T-helper 17 cell (primary cell): ENCODE measurements at regions not wholly inside any gene's neighbourhood (a gene's known extent, or its start where the extent isn't known, plus 50 kb on each side); places are given as distances from the start of the nearest gene placed in this dataset.
"Not testable (repeated sequence)": the region's sequence is repeated elsewhere in the genome, so short reads cannot be mapped to it uniquely, and the experiment has no call there.

Source experiments
- ATAC-seq: fragments of 150-1000 bp; cut with Tn5 transposase; 2 replicates; pipeline ENCODE4 v1.10.0; 2021; ENCODE audit warnings: mild to moderate bottlenecking, moderate library complexity
- DNase-seq, 3 donors: peaks; one replicate each; pipeline versions ENCODE4 v3.0.0 to v3.0.0-alpha.2; 2020 to 2021
- H3K9me3 ChIP-seq: one replicate; pipeline ENCODE4 v1.7.0; 2013; ENCODE audit warnings: low read length, mild to moderate bottlenecking; ENCODE audit not compliant: control insufficient read depth, poor library complexity, severe bottlenecking
- H3K27ac Mint-ChIP-seq: one replicate; pipeline ENCODE4 v1.8.0; 2022; ENCODE audit warnings: mild to moderate bottlenecking, moderate library complexity, mixed read lengths
- H3K27me3 Mint-ChIP-seq: one replicate; pipeline ENCODE4 v1.8.0; 2022; ENCODE audit warnings: mixed read lengths
- H3K36me3 Mint-ChIP-seq: one replicate; pipeline ENCODE4 v1.8.0; 2022; ENCODE audit warnings: low read depth, mixed read lengths
- H3K4me1 Mint-ChIP-seq: one replicate; pipeline ENCODE4 v1.8.0; 2022; ENCODE audit warnings: mild to moderate bottlenecking, mixed read lengths
- H3K4me3 Mint-ChIP-seq: one replicate; pipeline ENCODE4 v1.8.0; 2022; ENCODE audit warnings: mild to moderate bottlenecking, moderate library complexity, mixed read lengths

DNA sequence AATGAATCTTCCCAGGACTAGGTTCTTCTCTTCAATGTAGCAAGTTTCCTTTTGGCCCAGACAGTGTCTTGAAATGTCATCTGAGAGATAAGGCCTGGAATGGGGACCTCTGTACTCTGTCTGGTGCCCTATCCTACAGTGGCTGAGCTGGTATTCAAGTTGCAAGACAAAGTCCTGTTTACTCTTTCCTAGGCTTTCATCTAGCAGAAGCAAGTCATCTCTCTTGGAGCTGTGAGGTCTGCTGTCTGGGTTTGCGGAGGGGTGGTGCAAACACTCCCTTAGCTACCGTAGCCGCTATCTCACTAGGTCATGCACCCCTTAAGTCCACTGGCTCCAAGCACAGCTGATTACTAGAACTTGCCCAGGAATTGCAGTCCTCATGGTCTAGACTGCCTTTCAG, 149.7 kb upstream of the SLC16A7 start:
- H3K9me3 ChIP-seq = no peaks in the 10 kb centered on the region
- no peaks in the 10 kb centered on the region for H3K27me3 Mint-ChIP-seq
- H3K4me1 Mint-ChIP-seq = peaks cover 7% of the 10 kb centered on the region
- H3K36me3 Mint-ChIP-seq = peaks cover 4% of the 10 kb centered on the region
- DNase-seq (no peak), ATAC-seq (no peak)
- H3K4me3 Mint-ChIP-seq = no peak overlapping the region
- H3K27ac Mint-ChIP-seq = no peak overlapping the region

DNA sequence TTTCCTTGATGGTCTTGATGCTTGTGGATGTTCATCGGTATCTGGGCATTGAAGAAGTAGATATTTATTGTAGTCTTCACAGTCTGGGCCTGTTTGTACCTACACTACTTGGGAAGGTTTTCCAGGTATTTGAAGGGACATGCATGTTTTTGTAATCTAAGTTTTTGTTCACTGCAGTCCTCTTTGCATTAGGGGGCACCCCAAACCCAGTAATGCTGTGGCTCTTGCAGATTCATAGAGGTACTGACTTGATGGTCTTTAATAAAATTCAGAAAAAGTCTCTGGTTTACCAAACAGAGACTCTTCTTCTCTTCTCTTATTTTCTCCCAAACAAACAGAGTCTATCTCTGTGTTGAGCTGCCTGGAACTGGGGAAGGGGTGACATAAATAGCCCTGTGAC, 150.9 kb upstream of the SLC16A7 start:
- ATAC-seq (no peak), DNase-seq (no peak)
- no peak overlapping the region for H3K4me3 Mint-ChIP-seq
- H3K27me3 Mint-ChIP-seq = no peaks in the 10 kb centered on the region
- no peaks in the 10 kb centered on the region for H3K9me3 ChIP-seq
- no peak overlapping the region for H3K27ac Mint-ChIP-seq
- peaks cover 4% of the 10 kb centered on the region for H3K36me3 Mint-ChIP-seq
- H3K4me1 Mint-ChIP-seq = peaks cover 7% of the 10 kb centered on the region

DNA sequence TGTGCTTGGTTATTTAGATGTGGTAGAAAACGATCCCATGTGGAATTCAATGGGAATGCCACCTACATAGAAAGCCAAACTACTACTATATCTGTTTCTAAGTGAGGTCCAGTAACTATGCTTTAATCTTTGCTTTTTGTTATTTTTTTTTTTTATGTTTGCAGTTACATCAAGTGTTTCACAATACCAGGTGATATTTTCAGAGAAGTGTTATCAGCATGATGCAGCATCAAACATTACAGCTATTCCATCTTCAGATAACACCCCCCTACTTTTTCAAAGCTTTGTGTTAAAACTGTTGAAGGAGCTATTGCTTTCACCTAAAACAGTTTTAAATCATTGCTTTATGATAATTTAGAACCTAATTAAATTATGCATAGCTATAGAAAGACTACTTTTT, 163.8 kb upstream of the SLC16A7 start:
- Mint-ChIP-seq H3K27ac (no peak overlapping the region), H3K36me3 (no peaks in the 10 kb centered on the region), H3K27me3 (peaks cover 11% of the 10 kb centered on the region), H3K4me3 (no peak overlapping the region), H3K4me1 (no peaks in the 10 kb centered on the region)
- no peak for ATAC-seq
- no peak for DNase-seq
- H3K9me3 ChIP-seq = no peaks in the 10 kb centered on the region

DNA sequence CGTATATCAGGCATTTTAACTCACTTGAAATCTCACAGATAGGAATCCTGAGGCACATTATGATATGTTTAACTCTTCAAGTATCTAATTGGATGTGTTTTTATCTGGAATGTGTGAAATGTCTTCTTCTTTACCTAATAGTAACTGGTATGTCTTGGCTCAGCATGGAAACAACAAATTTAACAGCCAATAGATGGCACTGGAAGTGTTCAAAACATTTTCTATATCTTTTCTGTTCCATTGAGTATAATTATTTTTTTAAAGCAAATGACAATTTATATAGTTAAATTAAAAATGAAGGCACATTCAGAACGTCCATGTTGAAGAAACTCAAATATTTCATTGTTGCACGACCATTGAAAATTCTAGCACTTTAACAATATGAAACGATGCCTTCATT, 164.6 kb upstream of the SLC16A7 start:
- no peaks in the 10 kb centered on the region for H3K4me1 Mint-ChIP-seq
- ATAC-seq (no peak), DNase-seq (no peak)
- peaks cover 11% of the 10 kb centered on the region for H3K27me3 Mint-ChIP-seq
- H3K4me3 Mint-ChIP-seq = no peak overlapping the region
- H3K36me3 Mint-ChIP-seq = no peaks in the 10 kb centered on the region
- H3K27ac Mint-ChIP-seq = no peak overlapping the region
- no peaks in the 10 kb centered on the region for H3K9me3 ChIP-seq

DNA sequence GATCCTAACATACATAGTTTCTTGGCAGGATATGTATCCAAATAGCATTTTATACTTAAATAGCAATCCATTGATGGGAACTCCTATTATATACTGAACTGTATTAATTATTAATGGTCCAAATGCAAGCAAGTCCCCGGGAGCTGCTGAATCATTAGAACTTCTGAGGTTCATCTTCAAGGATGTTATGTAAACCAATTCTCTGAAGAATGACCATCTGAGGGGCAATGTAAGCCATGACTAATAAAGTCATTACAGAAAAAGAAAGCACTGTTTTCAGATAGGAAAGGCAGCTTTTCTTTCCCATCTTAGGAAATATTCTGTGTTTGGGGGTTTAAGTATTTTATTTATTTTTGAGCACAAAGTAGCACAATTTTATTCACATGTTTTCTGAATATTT, 166.1 kb upstream of the SLC16A7 start:
- Mint-ChIP-seq H3K27ac (no peak overlapping the region), H3K27me3 (peaks cover 11% of the 10 kb centered on the region), H3K4me1 (no peaks in the 10 kb centered on the region), H3K36me3 (no peaks in the 10 kb centered on the region), H3K4me3 (no peak overlapping the region)
- DNase-seq (no peak), ATAC-seq (no peak)
- no peaks in the 10 kb centered on the region for H3K9me3 ChIP-seq

DNA sequence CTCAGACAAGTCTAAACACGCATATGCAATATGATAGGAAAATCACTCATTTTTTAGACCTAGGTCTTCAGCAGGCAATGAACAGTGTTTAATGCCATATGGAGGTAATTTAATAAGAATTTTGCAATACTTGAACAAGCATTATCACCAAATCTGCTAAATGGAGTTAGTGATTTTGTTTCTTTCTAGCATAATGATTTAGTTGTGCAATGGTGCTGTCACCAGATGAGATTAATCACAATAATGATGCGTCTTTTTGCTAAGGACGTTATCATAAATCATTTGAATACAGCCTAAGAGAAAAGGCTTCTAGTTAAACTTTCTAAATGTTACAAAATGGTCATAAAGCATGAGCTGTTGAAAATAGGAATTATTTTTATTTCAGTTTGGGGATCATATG, 170.0 kb upstream of the SLC16A7 start:
- DNase-seq (no peak), ATAC-seq (no peak)
- H3K27ac Mint-ChIP-seq = no peak overlapping the region
- no peaks in the 10 kb centered on the region for H3K4me1 Mint-ChIP-seq
- H3K9me3 ChIP-seq = no peaks in the 10 kb centered on the region
- H3K4me3 Mint-ChIP-seq = no peak overlapping the region
- H3K36me3 Mint-ChIP-seq = peaks cover 2% of the 10 kb centered on the region
- peaks cover 15% of the 10 kb centered on the region for H3K27me3 Mint-ChIP-seq

DNA sequence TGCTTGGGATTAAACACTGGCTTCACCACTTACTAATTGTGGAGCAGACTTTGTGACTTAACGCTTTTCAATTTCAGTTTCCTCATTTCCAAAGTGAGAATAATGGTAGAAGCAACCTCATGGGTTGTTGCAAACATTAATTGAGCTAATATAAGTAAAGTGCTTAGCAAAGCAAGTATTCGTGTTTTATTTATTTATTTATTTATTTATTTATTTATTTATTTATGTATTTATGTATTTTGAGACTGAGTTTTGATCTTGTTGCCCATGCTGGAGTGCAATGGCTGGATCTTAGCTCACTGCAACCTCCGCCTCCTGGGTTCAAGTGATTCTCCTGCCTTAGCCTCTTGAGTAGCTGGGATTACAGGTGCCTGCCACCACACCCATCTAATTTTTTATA, 171.2 kb upstream of the SLC16A7 start:
- DNase-seq, ATAC-seq, H3K4me1 Mint-ChIP-seq, H3K9me3 ChIP-seq, H3K36me3 Mint-ChIP-seq, H3K4me3 Mint-ChIP-seq, H3K27ac Mint-ChIP-seq: not testable (repeated sequence)
- H3K27me3 Mint-ChIP-seq = peaks cover 22% of the 10 kb centered on the region

DNA sequence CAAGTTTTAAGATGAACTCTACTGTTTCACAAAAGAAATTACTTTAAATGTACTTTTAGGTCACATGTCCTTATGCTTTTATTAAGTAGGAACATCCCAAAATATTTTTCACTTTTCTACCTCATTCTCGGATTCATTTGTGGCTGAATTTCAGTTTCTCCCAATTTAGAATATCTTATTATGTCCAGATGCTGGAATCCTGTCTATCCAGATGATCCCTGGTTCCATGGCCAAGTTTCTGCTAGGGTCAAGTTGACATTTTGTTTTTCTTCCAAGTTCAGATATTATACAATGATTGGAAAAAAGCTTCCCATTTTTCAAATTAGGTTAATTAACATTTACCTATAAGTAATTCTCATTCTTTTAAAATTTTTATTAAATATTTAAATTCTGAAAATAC, 181.8 kb upstream of the SLC16A7 start:
- no peaks in the 10 kb centered on the region for H3K9me3 ChIP-seq
- Mint-ChIP-seq H3K27me3 (peaks cover 20% of the 10 kb centered on the region), H3K36me3 (no peaks in the 10 kb centered on the region), H3K27ac (no peak overlapping the region), H3K4me3 (no peak overlapping the region), H3K4me1 (peaks cover 7% of the 10 kb centered on the region)
- ATAC-seq (no peak), DNase-seq (no peak)

DNA sequence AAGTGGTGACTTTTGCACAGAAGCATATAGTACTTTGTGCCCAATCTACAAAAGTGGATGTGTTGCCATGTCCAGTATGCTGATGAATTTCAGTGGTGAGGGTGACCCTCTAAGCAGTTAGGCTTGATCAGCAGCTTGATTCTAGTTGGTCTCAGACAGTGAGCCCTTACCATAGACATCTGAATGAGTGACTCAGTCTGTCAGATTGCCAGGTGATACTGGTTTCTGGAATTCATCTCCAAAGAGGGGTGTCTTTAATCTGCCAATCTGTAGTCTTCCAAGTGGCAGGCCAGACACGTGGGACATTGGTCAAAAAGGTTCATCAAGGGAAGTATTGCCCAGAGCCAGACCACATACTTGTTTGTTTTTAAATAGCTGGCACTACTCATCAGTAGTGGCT, 187.4 kb upstream of the SLC16A7 start:
- ATAC-seq (no peak), DNase-seq (no peak)
- H3K27ac Mint-ChIP-seq = no peak overlapping the region
- peaks cover 5% of the 10 kb centered on the region for H3K4me1 Mint-ChIP-seq
- H3K9me3 ChIP-seq = no peaks in the 10 kb centered on the region
- H3K4me3 Mint-ChIP-seq = no peak overlapping the region
- peaks cover 24% of the 10 kb centered on the region for H3K27me3 Mint-ChIP-seq
- no peaks in the 10 kb centered on the region for H3K36me3 Mint-ChIP-seq

DNA sequence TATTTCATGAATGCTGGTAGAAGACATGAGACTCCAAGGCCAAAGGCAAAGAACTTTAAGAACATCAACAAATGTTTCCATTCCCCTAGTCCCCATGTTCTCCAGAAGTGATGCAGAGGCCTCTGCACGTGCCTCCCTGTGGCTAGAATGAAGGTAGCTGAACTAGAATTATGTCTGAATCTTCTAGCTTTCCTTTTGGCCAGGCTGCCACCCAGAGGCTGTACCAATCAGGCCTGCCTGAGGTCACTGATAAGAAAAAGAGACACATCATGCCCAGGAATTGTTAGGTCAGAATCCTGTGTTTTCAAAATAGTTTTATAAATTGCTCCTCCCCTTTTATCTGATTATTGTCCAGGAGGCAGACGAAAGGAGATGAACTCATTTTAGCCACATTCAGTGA, 188.0 kb upstream of the SLC16A7 start:
- no peaks in the 10 kb centered on the region for H3K9me3 ChIP-seq
- H3K36me3 Mint-ChIP-seq = no peaks in the 10 kb centered on the region
- no peak overlapping the region for H3K4me3 Mint-ChIP-seq
- H3K27me3 Mint-ChIP-seq = peaks cover 24% of the 10 kb centered on the region
- DNase-seq (no peak), ATAC-seq (no peak)
- peaks cover 5% of the 10 kb centered on the region for H3K4me1 Mint-ChIP-seq
- no peak overlapping the region for H3K27ac Mint-ChIP-seq

DNA sequence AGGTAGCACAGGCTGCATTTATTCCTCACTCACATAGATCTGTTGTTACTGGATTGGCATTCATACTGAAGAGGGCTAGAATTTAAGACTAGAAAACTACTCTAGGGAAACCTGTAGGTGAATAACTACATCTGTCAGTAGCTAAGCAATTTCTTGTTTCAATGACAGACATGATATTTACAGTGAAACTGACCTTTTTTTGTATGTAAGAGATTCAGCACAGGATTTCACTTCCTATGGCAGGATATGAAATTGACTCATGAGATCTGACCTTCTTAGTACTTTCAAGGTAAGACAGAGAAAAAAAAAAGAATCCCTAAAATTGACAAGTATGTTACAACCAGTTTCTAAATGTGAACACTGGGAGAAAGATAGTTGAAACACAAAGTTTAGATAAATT, 189.8 kb upstream of the SLC16A7 start:
- H3K9me3 ChIP-seq = no peaks in the 10 kb centered on the region
- no peaks in the 10 kb centered on the region for H3K36me3 Mint-ChIP-seq
- peaks cover 16% of the 10 kb centered on the region for H3K27me3 Mint-ChIP-seq
- no peak overlapping the region for H3K4me3 Mint-ChIP-seq
- H3K27ac Mint-ChIP-seq = no peak overlapping the region
- no peaks in the 10 kb centered on the region for H3K4me1 Mint-ChIP-seq
- no peak for ATAC-seq
- DNase-seq = no peak

DNA sequence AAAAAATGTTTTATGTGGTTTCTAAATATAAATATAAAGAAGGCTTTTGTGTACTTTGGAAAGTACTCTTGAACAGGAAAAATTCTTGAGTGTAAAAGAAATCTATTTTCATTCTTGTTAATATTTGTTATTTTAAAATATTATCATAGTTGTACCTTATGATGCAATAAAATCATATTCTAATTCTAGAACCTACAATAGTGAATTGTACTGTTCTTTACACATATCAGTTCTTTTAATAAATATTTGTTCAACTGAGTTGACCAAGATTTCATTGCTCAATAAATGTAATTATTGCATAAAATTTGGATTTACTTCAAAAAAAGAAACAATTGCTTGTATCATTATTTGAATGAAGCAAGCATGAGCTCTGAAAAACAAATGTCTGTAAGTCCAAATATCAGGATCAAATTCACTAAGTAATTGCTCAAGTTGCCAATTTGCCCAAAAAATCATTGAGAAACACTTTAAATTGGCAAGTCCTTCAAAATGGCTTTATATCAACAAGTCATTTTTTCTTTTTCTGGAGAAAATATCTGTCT, 191.6 kb upstream of the SLC16A7 start:
- ATAC-seq = no peak

DNA sequence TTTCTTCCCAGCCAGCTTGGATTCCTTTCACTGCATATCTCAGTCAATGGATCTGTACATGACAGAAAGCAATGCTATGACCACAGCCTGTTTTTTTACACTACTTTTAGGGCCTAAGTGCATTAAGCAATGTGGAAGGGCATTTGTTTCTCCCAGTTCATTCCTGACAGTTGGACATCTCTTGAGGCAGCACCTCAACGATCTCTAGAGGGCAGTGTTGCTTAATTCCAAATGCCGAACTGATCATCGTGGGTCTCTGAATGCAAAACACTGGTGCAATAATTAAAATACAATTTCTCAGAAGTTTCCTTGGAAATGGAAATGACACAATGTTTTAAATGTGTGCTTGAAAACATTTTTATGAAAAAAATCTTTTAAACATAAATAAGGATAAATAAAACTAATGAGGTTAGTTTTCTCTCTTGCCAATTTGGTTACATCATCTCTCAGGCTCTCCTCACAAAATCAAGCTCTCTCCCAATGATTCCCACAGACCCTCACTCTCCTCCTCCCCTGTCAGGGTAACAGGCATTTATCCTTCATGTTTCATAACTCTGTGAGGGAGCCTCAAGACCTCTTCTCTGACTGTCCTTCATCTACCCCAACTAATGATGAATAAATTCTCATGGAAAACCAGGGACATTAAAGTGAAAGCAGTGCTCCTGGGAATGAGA, 192.4 kb upstream of the SLC16A7 start:
- Mint-ChIP-seq H3K4me3 (no peak overlapping the region), H3K27me3 (peaks cover 16% of the 10 kb centered on the region), H3K27ac (no peak overlapping the region), H3K36me3 (no peaks in the 10 kb centered on the region), H3K4me1 (no peaks in the 10 kb centered on the region)
- H3K9me3 ChIP-seq = no peaks in the 10 kb centered on the region
- DNase-seq (peak in 1 of 3 donors; percentile 13), ATAC-seq (peak; percentile 59)

More for the DNA sequence above, 191.6 kb upstream of the SLC16A7 start:
- peaks cover 16% of the 10 kb centered on the region for H3K27me3 Mint-ChIP-seq
- no peaks in the 10 kb centered on the region for H3K4me1 Mint-ChIP-seq
- no peaks in the 10 kb centered on the region for H3K9me3 ChIP-seq
- no peak overlapping the region for H3K27ac Mint-ChIP-seq
- no peaks in the 10 kb centered on the region for H3K36me3 Mint-ChIP-seq
- no peak for DNase-seq
- H3K4me3 Mint-ChIP-seq = no peak overlapping the region

DNA sequence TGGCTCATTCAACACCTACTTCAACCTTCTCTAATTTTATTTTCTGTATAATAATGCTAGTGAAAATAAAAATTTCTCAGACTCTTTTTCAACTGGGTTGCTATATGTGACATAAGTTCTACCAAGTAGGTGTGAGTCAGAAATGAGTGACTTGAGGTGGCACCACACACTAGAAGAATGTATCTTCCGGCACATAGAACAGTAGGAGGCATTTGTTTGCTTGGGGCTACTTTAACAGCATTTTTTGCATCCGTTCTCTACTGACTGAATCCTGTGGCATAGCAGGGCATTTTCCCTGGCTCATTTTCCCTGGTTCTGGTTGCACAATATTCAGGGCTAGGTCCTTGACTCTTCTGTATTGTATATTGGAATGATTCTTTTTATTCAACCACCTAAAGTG, 194.0 kb upstream of the SLC16A7 start:
- DNase-seq (no peak), ATAC-seq (no peak)
- no peak overlapping the region for H3K27ac Mint-ChIP-seq
- H3K27me3 Mint-ChIP-seq = peaks cover 16% of the 10 kb centered on the region
- H3K36me3 Mint-ChIP-seq = no peaks in the 10 kb centered on the region
- peak overlapping the region; percentile 59 for H3K4me3 Mint-ChIP-seq
- no peaks in the 10 kb centered on the region for H3K9me3 ChIP-seq
- H3K4me1 Mint-ChIP-seq = no peaks in the 10 kb centered on the region
